HEK293 (cell line): ENCODE measurements at regions not wholly inside any gene's neighbourhood (a gene's known extent, or its start where the extent isn't known, plus 50 kb on each side); places are given as distances from the start of the nearest gene placed in this dataset.

ENCODE experiments used
- CTCF ChIA-PET: fragments of 350-600 bp; formaldehyde crosslinking; extraction: SDS; loops from one replicate; lab custom pipeline; 2021; ENCODE audit warnings: antibody characterized with exemption; lab: Yijun Ruan, JAX
- POLR2A ChIA-PET: fragments of 300-600 bp; formaldehyde crosslinking; extraction: SDS; loops from one replicate; lab custom pipeline; 2020; ENCODE audit warnings: antibody characterized with exemption, inconsistent platforms; lab: Yijun Ruan, JAX
- H3K27ac ChIP-seq: fragments of 200-500 bp; sonication (Bioruptor generic); 2 replicates; pipeline ENCODE4 v1.5.1; 2014; ENCODE audit warnings: low read depth, low read length, control low read depth, inconsistent platforms; ENCODE audit errors: extremely low read depth
- H3K36me3 ChIP-seq, 2 experiments: fragments of 200-500 bp in 1 of 2; sonication (Bioruptor generic) in 1 of 2; 1 replicate in 1 of 2; 2 replicates in 1 of 2; pipeline ENCODE4 v1.5.1; 2014 to 2017; ENCODE audit warnings: inconsistent platforms in 2 of 2, low read length in 2 of 2; ENCODE audit not compliant: control insufficient read depth in 2 of 2, insufficient read depth in 1 of 2
- H3K4me1 ChIP-seq: fragments of 200-500 bp; sonication (Bioruptor generic); 2 replicates; pipeline ENCODE4 v1.5.1; 2014; ENCODE audit warnings: mild to moderate bottlenecking, low read length, inconsistent platforms; ENCODE audit not compliant: control insufficient read depth, insufficient read depth
- H3K4me3 ChIP-seq: 2 replicates; pipeline ENCODE4 v1.5.1; 2011; ENCODE audit warnings: low read depth, mild to moderate bottlenecking, control low read depth, low read length, moderate library complexity
- H3K9me3 ChIP-seq: fragments of 200-500 bp; sonication (Bioruptor generic); 2 replicates; pipeline ENCODE4 v1.5.1; 2014; ENCODE audit warnings: low read depth, low read length, inconsistent platforms; ENCODE audit not compliant: control insufficient read depth, insufficient read depth
- BCL11A ChIP-seq: fragments of 450-650 bp; formaldehyde crosslinking; IDR thresholded peaks from 2 replicates; pipeline ENCODE4 v1.5.1; 2016; ENCODE audit warnings: low read depth, missing biosample characterization, missing genetic modification characterization
- KLF17 ChIP-seq: fragments of 450-650 bp; formaldehyde crosslinking; IDR thresholded peaks from 2 replicates; pipeline ENCODE4 v1.5.1; 2016; ENCODE audit warnings: missing biosample characterization, missing genetic modification characterization
- MZF1 ChIP-seq: fragments of 450-650 bp; formaldehyde crosslinking; IDR thresholded peaks from 2 replicates; pipeline ENCODE4 v1.5.1; 2017; ENCODE audit warnings: missing biosample characterization, missing genetic modification characterization, borderline replicate concordance
- PRDM4 ChIP-seq: fragments of 450-650 bp; formaldehyde crosslinking; IDR thresholded peaks from 2 replicates; pipeline ENCODE4 v1.5.1; 2017; ENCODE audit warnings: missing biosample characterization, missing genetic modification characterization
- SP2 ChIP-seq: fragments of 450-650 bp; formaldehyde crosslinking; IDR thresholded peaks from 2 replicates; pipeline ENCODE4 v1.5.1; 2016; ENCODE audit warnings: missing biosample characterization, missing genetic modification characterization
- ZBTB26 ChIP-seq: fragments of 450-650 bp; formaldehyde crosslinking; optimal IDR thresholded peaks from 2 replicates; pipeline ENCODE3; 2016; ENCODE audit warnings: missing biosample characterization, mild to moderate bottlenecking, missing genetic modification characterization
- ZBTB8A ChIP-seq: fragments of 450-650 bp; formaldehyde crosslinking; IDR thresholded peaks from 2 replicates; pipeline ENCODE4 v1.5.1; 2016; ENCODE audit warnings: missing biosample characterization, missing genetic modification characterization
- ZNF112 ChIP-seq: fragments of 450-650 bp; formaldehyde crosslinking; IDR thresholded peaks from 2 replicates; pipeline ENCODE4 v1.5.0; 2017; ENCODE audit warnings: missing biosample characterization, missing genetic modification characterization
- ZNF157 ChIP-seq: fragments of 450-650 bp; formaldehyde crosslinking; IDR thresholded peaks from 2 replicates; pipeline ENCODE4 v1.5.1; 2016; ENCODE audit warnings: missing biosample characterization, missing genetic modification characterization
- ZNF16 ChIP-seq: fragments of 450-650 bp; formaldehyde crosslinking; IDR thresholded peaks from 2 replicates; pipeline ENCODE4 v1.5.1; 2016; ENCODE audit warnings: low read depth, missing biosample characterization, missing genetic modification characterization
- ZNF214 ChIP-seq: fragments of 450-650 bp; formaldehyde crosslinking; IDR thresholded peaks from 2 replicates; pipeline ENCODE4 v1.5.1; 2017; ENCODE audit warnings: missing biosample characterization, mild to moderate bottlenecking, missing genetic modification characterization, borderline replicate concordance
- ZNF26 ChIP-seq: fragments of 450-650 bp; formaldehyde crosslinking; IDR thresholded peaks from 2 replicates; pipeline ENCODE4 v1.5.1; 2016; ENCODE audit warnings: missing biosample characterization, missing genetic modification characterization
- ZNF280D ChIP-seq: fragments of 450-650 bp; formaldehyde crosslinking; IDR thresholded peaks from 2 replicates; pipeline ENCODE4 v1.5.1; 2016; ENCODE audit warnings: missing biosample characterization, missing genetic modification characterization
- ZNF311 ChIP-seq: fragments of 450-650 bp; formaldehyde crosslinking; IDR thresholded peaks from 2 replicates; pipeline ENCODE4 v1.5.1; 2017; ENCODE audit warnings: missing biosample characterization, missing genetic modification characterization, borderline replicate concordance
- ZNF324 ChIP-seq: fragments of 450-650 bp; formaldehyde crosslinking; IDR thresholded peaks from 2 replicates; pipeline ENCODE4 v1.5.1; 2016; ENCODE audit warnings: missing biosample characterization, missing genetic modification characterization
- ZNF335 ChIP-seq: fragments of 450-650 bp; formaldehyde crosslinking; conservative IDR thresholded peaks from 2 replicates; pipeline ENCODE4 v1.5.1; 2016; ENCODE audit warnings: missing biosample characterization, missing genetic modification characterization
- ZNF473 ChIP-seq: fragments of 450-650 bp; formaldehyde crosslinking; IDR thresholded peaks from 2 replicates; pipeline ENCODE4 v1.5.1; 2017; ENCODE audit warnings: missing biosample characterization, missing genetic modification characterization
- ZNF530 ChIP-seq: fragments of 450-650 bp; formaldehyde crosslinking; IDR thresholded peaks from 2 replicates; pipeline ENCODE4 v1.5.1; 2016; ENCODE audit warnings: low read depth, missing biosample characterization, missing genetic modification characterization
- ZNF580 ChIP-seq: fragments of 450-650 bp; formaldehyde crosslinking; IDR thresholded peaks from 2 replicates; pipeline ENCODE4 v1.5.1; 2016; ENCODE audit warnings: missing biosample characterization, missing genetic modification characterization
- ZNF600 ChIP-seq: fragments of 450-650 bp; formaldehyde crosslinking; IDR thresholded peaks from 2 replicates; pipeline ENCODE4 v1.5.1; 2016; ENCODE audit warnings: missing biosample characterization, missing genetic modification characterization
- ZNF623 ChIP-seq: fragments of 450-650 bp; formaldehyde crosslinking; IDR thresholded peaks from 2 replicates; pipeline ENCODE4 v1.5.1; 2016; ENCODE audit warnings: missing biosample characterization, missing genetic modification characterization
- ZNF654 ChIP-seq: fragments of 450-650 bp; formaldehyde crosslinking; IDR thresholded peaks from 2 replicates; pipeline ENCODE4 v1.5.1; 2016; ENCODE audit warnings: low read depth, missing biosample characterization, missing genetic modification characterization
- ZNF785 ChIP-seq: fragments of 450-650 bp; formaldehyde crosslinking; IDR thresholded peaks from 2 replicates; pipeline ENCODE4 v1.5.1; 2016; ENCODE audit warnings: missing biosample characterization, missing genetic modification characterization

- H3K4me3 ChIP-seq: no peak overlapping the region
- TF ChIP-seq SP2 (tag by site-specific recombination) (no peak), ZNF311 (tag by site-specific recombination) (no peak), ZNF785 (no peak), ZBTB8A (tag by site-specific recombination) (no peak), ZNF324 (tag by site-specific recombination) (no peak), ZNF214 (tag by site-specific recombination) (no peak), ZNF112 (tag by site-specific recombination) (no peak), ZNF530 (tag by site-specific recombination) (no peak), ZNF335 (tag by site-specific recombination) (no peak)
- ChIA-PET CTCF (interaction anchor here (0.7 kb wide), 1 partner anchor 207 kb away, joined by 4 read pairs; no protein-coding TSS in a partner anchor), POLR2A (no interaction called here)
- H3K27ac ChIP-seq: no peak overlapping the region
- no peaks in the 10 kb centered on the region for H3K4me1 ChIP-seq
- no peaks in the 10 kb centered on the region for H3K9me3 ChIP-seq
- no peaks in the 10 kb centered on the region for H3K36me3 ChIP-seq
These were observed 311.2 kb upstream of the OPRM1 start for GRCh38 chr6:153727885-153728284.

- H3K36me3 ChIP-seq: no peaks in the 10 kb centered on the region
- H3K4me1 ChIP-seq: no peaks in the 10 kb centered on the region
- no peak for TF ChIP-seq ZNF600 (tag by site-specific recombination)
- TF ChIP-seq ZBTB26 (tag by site-specific recombination): no peak
- TF ChIP-seq ZNF473 (tag by site-specific recombination): no peak
- TF ChIP-seq BCL11A (tag by site-specific recombination): no peak
- no peak for TF ChIP-seq ZNF16 (tag by site-specific recombination)
- no peak for TF ChIP-seq MZF1
- TF ChIP-seq KLF17 (tag by site-specific recombination): no peak
- no peak for TF ChIP-seq ZNF654
- TF ChIP-seq ZNF26 (tag by site-specific recombination): no peak
- no peak for TF ChIP-seq ZNF157
- TF ChIP-seq PRDM4: no peak
- no peak for TF ChIP-seq ZNF580 (tag by site-specific recombination)
- no peak for TF ChIP-seq ZNF623 (tag by site-specific recombination)
- TF ChIP-seq ZNF280D: no peak
- no peaks in the 10 kb centered on the region for H3K9me3 ChIP-seq
- CTCF ChIA-PET: interaction anchor here (0.6 kb wide), 1 partner anchor 428 kb away, joined by 4 read pairs; no protein-coding TSS in a partner anchor
- no peak overlapping the region for H3K27ac ChIP-seq
- no peak overlapping the region for H3K4me3 ChIP-seq
- POLR2A ChIA-PET: no interaction called here
These were observed 313.6 kb upstream of the OPRM1 start for GRCh38 chr6:153725456-153725855.
